PC-9 (cell line): ENCODE measurements at regions not wholly inside any gene's neighbourhood (a gene's known extent, or its start where the extent isn't known, plus 50 kb on each side); places are given as distances from the start of the nearest gene placed in this dataset.

Source experiments
- BruUV-seq: library from RNA; stranded (reverse); fragments of 400-500 nt; replicated peaks from 2 replicates; lab custom pipeline; 2021; lab: Mats Ljungman, UMichigan
- CTCF ChIA-PET: fragments of 300-600 bp; sonication (Branson Sonifier 250); formaldehyde crosslinking; loops from one replicate; lab custom pipeline; 2022; ENCODE audit warnings: antibody characterized with exemption; lab: Charles Lee
- POLR2A ChIA-PET: fragments of 300-600 bp; sonication (Branson Sonifier 250); formaldehyde crosslinking; loops from one replicate; lab custom pipeline; 2022; ENCODE audit warnings: antibody characterized with exemption; ENCODE audit not compliant: unreplicated experiment; lab: Charles Lee
- DNase-seq, 2 experiments: peaks; one replicate each; pipeline versions ENCODE4 v3.0.0 to v3.0.0-alpha.2; 2015 to 2022; ENCODE audit warnings: mixed read lengths in 1 of 2
- H2AFZ ChIP-seq: fragments of 200-600 bp; sonication (generic); 2 replicates; pipeline ENCODE4 v1.8.1; 2017; ENCODE audit warnings: antibody characterized with exemption
- H3F3A ChIP-seq: fragments of 200-600 bp; sonication (generic); 2 replicates; pipeline ENCODE4 v1.8.1; 2017; ENCODE audit warnings: antibody characterized with exemption, mild to moderate bottlenecking, low read depth; ENCODE audit not compliant: insufficient read depth
- H3K27ac ChIP-seq: fragments of 200-600 bp; sonication (generic); 2 replicates; pipeline ENCODE4 v1.6.1; 2016; ENCODE audit warnings: mixed run types
- H3K27me3 ChIP-seq: fragments of 200-600 bp; sonication (generic); 2 replicates; pipeline ENCODE4 v1.6.1; 2016; ENCODE audit warnings: low read depth, mixed run types; ENCODE audit not compliant: insufficient read depth
- H3K36me3 ChIP-seq: fragments of 200-600 bp; sonication (generic); 2 replicates; pipeline ENCODE4 v1.6.1; 2016; ENCODE audit warnings: low read depth, mixed run types
- H3K4me1 ChIP-seq: fragments of 200-600 bp; sonication (generic); replicated peaks from 2 replicates; pipeline ENCODE4 v1.6.1; 2016; ENCODE audit warnings: mixed run types; ENCODE audit not compliant: insufficient read depth
- H3K4me2 ChIP-seq: fragments of 200-600 bp; sonication (generic); 2 replicates; pipeline ENCODE4 v1.6.1; 2017; ENCODE audit warnings: mixed run types
- H3K4me3 ChIP-seq: fragments of 200-600 bp; sonication (generic); 2 replicates; pipeline ENCODE4 v1.6.1; 2016; ENCODE audit warnings: mixed run types
- H3K79me2 ChIP-seq: fragments of 200-600 bp; sonication (generic); 2 replicates; pipeline ENCODE4 v1.6.1; 2017; ENCODE audit warnings: low read depth, mixed run types
- H3K9me2 ChIP-seq: fragments of 200-600 bp; sonication (generic); 2 replicates; pipeline ENCODE4 v1.8.1; 2017; ENCODE audit warnings: mild to moderate bottlenecking; ENCODE audit not compliant: insufficient read depth
- H3K9me3 ChIP-seq: fragments of 200-600 bp; sonication (generic); 2 replicates; pipeline ENCODE4 v1.8.1; 2016; ENCODE audit warnings: low read depth; ENCODE audit not compliant: insufficient read depth
- H4K20me1 ChIP-seq: fragments of 200-600 bp; sonication (generic); 2 replicates; pipeline ENCODE4 v1.8.1; 2017; ENCODE audit not compliant: insufficient read depth
- EZH2 ChIP-seq: fragments of 200-600 bp; sonication (generic); IDR thresholded peaks from 2 replicates; pipeline ENCODE4 v1.8.0; 2017; ENCODE audit warnings: antibody characterized with exemption, low read depth
- intact Hi-C: fragments of 100-400 bp; cut with micrococcal nuclease; formaldehyde crosslinking; loops from one replicate; pipeline ENCODE4 v1.10.0; 2022; ENCODE audit not compliant: unreplicated experiment
- TF ChIP-seq, protein P1 (sequence below): fragments of 200-600 bp; sonication (generic); conservative IDR thresholded peaks from 2 replicates; pipeline ENCODE4 v1.6.1; 2017; ENCODE audit warnings: mixed run types, antibody characterized with exemption, mild to moderate bottlenecking, moderate library complexity

DNA sequence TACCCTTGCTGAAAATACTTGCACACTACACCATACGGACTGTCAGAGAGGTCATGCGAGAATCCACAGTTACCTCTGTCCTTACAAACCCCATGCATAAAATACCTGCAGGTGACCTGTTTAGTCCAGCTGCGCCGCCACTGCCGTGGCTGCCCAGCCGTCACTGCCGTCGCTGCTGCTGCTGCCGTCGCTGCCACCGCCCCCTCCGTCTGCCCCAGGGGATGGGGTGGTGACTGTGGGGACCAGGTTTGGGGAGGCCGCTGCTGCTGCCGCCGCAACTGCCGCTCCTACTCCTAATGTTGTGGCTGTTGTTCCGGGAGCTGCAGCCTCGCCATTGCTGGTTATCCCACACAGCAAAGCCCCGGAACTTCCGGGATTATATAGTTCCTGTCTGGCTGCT, 141.8 kb upstream of the ZCCHC13 start:
- ChIA-PET POLR2A (no interaction called here), CTCF (no interaction called here)
- Histone ChIP-seq H4K20me1 (no peaks in the 10 kb centered on the region), H3K27ac (no peak overlapping the region), H3K4me3 (no peak overlapping the region), H3K9me3 (no peaks in the 10 kb centered on the region), H3K79me2 (no peaks in the 10 kb centered on the region), H3K4me2 (no peak overlapping the region), H3K4me1 (no peaks in the 10 kb centered on the region), H3F3A (no peaks in the 10 kb centered on the region), H3K9me2 (no peaks in the 10 kb centered on the region), H3K27me3 (no peaks in the 10 kb centered on the region), H3K36me3 (no peaks in the 10 kb centered on the region), H2AFZ (no peak overlapping the region)
- DNase-seq: no peak
- TF ChIP-seq, protein P1, sequence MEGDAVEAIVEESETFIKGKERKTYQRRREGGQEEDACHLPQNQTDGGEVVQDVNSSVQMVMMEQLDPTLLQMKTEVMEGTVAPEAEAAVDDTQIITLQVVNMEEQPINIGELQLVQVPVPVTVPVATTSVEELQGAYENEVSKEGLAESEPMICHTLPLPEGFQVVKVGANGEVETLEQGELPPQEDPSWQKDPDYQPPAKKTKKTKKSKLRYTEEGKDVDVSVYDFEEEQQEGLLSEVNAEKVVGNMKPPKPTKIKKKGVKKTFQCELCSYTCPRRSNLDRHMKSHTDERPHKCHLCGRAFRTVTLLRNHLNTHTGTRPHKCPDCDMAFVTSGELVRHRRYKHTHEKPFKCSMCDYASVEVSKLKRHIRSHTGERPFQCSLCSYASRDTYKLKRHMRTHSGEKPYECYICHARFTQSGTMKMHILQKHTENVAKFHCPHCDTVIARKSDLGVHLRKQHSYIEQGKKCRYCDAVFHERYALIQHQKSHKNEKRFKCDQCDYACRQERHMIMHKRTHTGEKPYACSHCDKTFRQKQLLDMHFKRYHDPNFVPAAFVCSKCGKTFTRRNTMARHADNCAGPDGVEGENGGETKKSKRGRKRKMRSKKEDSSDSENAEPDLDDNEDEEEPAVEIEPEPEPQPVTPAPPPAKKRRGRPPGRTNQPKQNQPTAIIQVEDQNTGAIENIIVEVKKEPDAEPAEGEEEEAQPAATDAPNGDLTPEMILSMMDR: no peak
- TF ChIP-seq EZH2: no peak
- no TSS peak for BruUV-seq
- intact Hi-C loops: no loop called here

DNA sequence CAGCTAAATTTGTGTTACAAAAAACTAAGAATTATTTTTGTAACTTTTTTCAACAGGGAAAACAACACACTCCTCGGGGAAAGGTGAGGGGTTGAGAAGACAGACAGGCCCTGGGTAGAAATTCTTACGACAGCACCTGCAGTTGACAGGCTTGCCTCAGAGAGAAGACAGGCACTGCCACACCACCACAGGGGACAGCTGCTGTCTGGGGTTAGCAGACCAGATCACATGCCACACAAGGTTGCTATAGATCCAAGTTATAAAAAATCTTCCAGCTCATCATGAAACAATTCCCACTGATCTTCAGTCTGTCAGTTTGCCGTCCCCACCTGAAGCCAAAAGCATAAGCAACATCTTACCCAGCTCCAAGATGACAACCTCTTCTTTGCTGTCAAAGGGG, 143.2 kb upstream of the ZCCHC13 start:
- Histone ChIP-seq H3K36me3 (no peaks in the 10 kb centered on the region), H4K20me1 (no peaks in the 10 kb centered on the region), H3K9me3 (no peaks in the 10 kb centered on the region), H3K79me2 (no peaks in the 10 kb centered on the region), H3K27ac (no peak overlapping the region), H3K9me2 (no peaks in the 10 kb centered on the region), H3K27me3 (no peaks in the 10 kb centered on the region), H2AFZ (no peak overlapping the region), H3F3A (no peaks in the 10 kb centered on the region), H3K4me3 (no peak overlapping the region), H3K4me1 (no peaks in the 10 kb centered on the region), H3K4me2 (no peak overlapping the region)
- TF ChIP-seq EZH2: no peak
- TF ChIP-seq, protein P1: no peak
- ChIA-PET CTCF (no interaction called here), POLR2A (no interaction called here)
- DNase-seq: no peak
- intact Hi-C loops: no loop called here
- BruUV-seq: no TSS peak

DNA sequence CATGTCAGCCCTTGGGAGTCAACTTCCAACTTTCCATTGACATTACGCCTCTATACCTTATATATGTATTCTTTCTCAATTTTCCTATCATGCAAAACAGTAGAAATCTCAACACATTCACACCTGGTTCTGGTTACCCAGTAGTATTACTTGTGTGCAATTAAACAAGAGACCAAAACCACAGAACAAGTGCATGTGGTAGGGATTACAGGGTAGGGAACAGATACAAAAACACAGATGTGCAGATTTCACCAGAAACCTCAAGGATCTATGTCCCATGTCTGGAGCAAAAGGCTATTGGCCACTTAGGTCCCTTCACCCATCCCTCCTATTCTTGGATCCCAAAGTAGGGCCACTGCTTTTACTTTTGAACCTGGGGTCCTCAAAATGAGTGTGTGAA, 143.6 kb upstream of the ZCCHC13 start:
- H3K36me3 ChIP-seq: no peaks in the 10 kb centered on the region
- ChIA-PET POLR2A (no interaction called here), CTCF (no interaction called here)
- H3K4me1 ChIP-seq: no peaks in the 10 kb centered on the region
- no peak for DNase-seq
- no TSS peak for BruUV-seq
- H3K9me2 ChIP-seq: no peaks in the 10 kb centered on the region
- H4K20me1 ChIP-seq: no peaks in the 10 kb centered on the region
- no peaks in the 10 kb centered on the region for H3F3A ChIP-seq
- no peaks in the 10 kb centered on the region for H3K27me3 ChIP-seq
- H3K79me2 ChIP-seq: no peaks in the 10 kb centered on the region
- TF ChIP-seq, protein P1: no peak
- no peak for TF ChIP-seq EZH2
- intact Hi-C loops: no loop called here
- no peak overlapping the region for H3K27ac ChIP-seq
- H3K9me3 ChIP-seq: no peaks in the 10 kb centered on the region
- H2AFZ ChIP-seq: no peak overlapping the region
- H3K4me3 ChIP-seq: no peak overlapping the region
- no peak overlapping the region for H3K4me2 ChIP-seq
